ENCODE measurements at regions not wholly inside any gene's neighbourhood (a gene's known extent, or its start where the extent isn't known, plus 50 kb on each side); places are given as distances from the start of the nearest gene placed in this dataset.

- ATAC-seq: no peak
- no peak for DNase-seq
- no peaks in the 10 kb centered on the region for H3K4me1 Mint-ChIP-seq
- H3K27ac Mint-ChIP-seq: no peak overlapping the region
- H3K27me3 Mint-ChIP-seq: no peaks in the 10 kb centered on the region
- no peaks in the 10 kb centered on the region for H3K9me3 Mint-ChIP-seq (ENCODE audit: low read depth)
- CTCF ChIA-PET: no interaction called here
- no peak overlapping the region for H3K4me3 Mint-ChIP-seq
- H3K36me3 Mint-ChIP-seq (ENCODE audit: low read depth): no peaks in the 10 kb centered on the region
- intact Hi-C loops (cut with DNase I, micrococcal nuclease): no loop called here
- POLR2A ChIA-PET: no interaction called here
Measured at GRCh38 chrX:112577146-112577545, 102.6 kb downstream of the LHFPL1 start.

GRCh38 chrX:112571388-112571787, 108.3 kb downstream of the LHFPL1 start:
- Mint-ChIP-seq H3K9me3 (ENCODE audit: low read depth) (peaks cover under 1% of the 10 kb centered on the region), H3K4me1 (no peaks in the 10 kb centered on the region), H3K36me3 (ENCODE audit: low read depth) (no peaks in the 10 kb centered on the region), H3K27ac (no peak overlapping the region), H3K27me3 (no peaks in the 10 kb centered on the region), H3K4me3 (no peak overlapping the region)
- DNase-seq (no peak), ATAC-seq (no peak)
- intact Hi-C loops (cut with DNase I, micrococcal nuclease): no loop called here
- POLR2A ChIA-PET: no interaction called here
- CTCF ChIA-PET: no interaction called here

GRCh38 chrX:112555831-112556230, 123.9 kb downstream of the LHFPL1 start:
- Mint-ChIP-seq H3K4me3 (no peak overlapping the region), H3K4me1 (no peaks in the 10 kb centered on the region), H3K9me3 (ENCODE audit: low read depth) (no peaks in the 10 kb centered on the region), H3K27ac (no peak overlapping the region), H3K27me3 (peaks cover 3% of the 10 kb centered on the region), H3K36me3 (ENCODE audit: low read depth) (no peaks in the 10 kb centered on the region)
- POLR2A ChIA-PET: no interaction called here
- CTCF ChIA-PET: no interaction called here
- DNase-seq: no peak
- intact Hi-C loops (cut with DNase I, micrococcal nuclease): no loop called here
- ATAC-seq: no peak

DNA sequence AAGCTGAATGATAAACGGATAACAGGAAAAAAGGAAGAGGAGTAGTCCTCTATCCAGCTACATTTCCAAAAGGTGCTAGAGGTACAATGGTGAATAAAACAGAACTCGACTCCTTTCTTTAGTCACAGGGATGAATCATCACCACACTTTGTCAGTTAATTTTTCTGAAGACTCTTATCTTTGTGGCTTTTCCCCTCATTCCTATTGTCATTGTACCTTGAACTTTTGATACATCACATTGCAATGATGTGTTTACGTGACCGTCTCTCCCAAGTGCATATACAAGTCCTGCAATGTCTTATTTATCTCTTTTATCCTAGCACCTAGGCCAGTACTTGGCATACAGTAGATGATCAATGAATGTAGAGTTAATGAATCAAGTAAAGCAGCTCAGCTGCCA, 134.7 kb downstream of the LHFPL1 start:
- no peak overlapping the region for H3K27ac Mint-ChIP-seq
- ATAC-seq (no peak), DNase-seq (no peak)
- ChIA-PET POLR2A (no interaction called here), CTCF (interaction anchor here (0.5 kb wide), 1 partner anchor 251 kb away, joined by 4 read pairs; no protein-coding TSS in a partner anchor)
- H3K4me1 Mint-ChIP-seq: no peaks in the 10 kb centered on the region
- no peaks in the 10 kb centered on the region for H3K9me3 Mint-ChIP-seq (ENCODE audit: low read depth)
- H3K27me3 Mint-ChIP-seq: no peaks in the 10 kb centered on the region
- H3K36me3 Mint-ChIP-seq (ENCODE audit: low read depth): no peaks in the 10 kb centered on the region
- H3K4me3 Mint-ChIP-seq: no peak overlapping the region
- intact Hi-C loops (cut with DNase I, micrococcal nuclease): no loop called here

DNA sequence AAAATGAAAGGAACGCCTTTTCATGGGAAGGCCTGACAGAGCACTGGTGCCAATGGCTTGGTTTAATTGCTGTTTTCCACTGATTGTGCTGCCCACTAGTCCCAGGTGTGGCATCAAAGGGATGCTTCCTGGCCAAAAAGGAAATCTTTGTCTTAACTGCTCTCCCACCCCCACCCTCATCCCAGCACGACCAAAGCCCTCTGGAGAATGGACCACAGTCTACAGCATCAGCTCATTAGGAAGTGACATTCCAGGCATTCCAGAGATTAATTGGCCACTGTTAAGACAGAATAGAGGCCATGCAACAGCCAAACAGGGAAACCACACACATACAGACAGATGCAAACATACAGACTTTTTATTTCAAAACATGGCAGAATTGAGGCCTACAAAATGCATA, 143.2 kb downstream of the LHFPL1 start:
- CTCF ChIA-PET: interaction anchor here (0.7 kb wide), 1 partner anchor 643 kb away, joined by 4 read pairs; no protein-coding TSS in a partner anchor
- Mint-ChIP-seq H3K4me1 (no peaks in the 10 kb centered on the region), H3K27ac (no peak overlapping the region), H3K27me3 (no peaks in the 10 kb centered on the region), H3K36me3 (ENCODE audit: low read depth) (no peaks in the 10 kb centered on the region), H3K4me3 (no peak overlapping the region), H3K9me3 (ENCODE audit: low read depth) (no peaks in the 10 kb centered on the region)
- POLR2A ChIA-PET: no interaction called here
- DNase-seq: no peak
- ATAC-seq: no peak
- intact Hi-C loops (cut with DNase I, micrococcal nuclease): no loop called here

GRCh38 chrX:112527903-112528302, 151.8 kb downstream of the LHFPL1 start:
- ChIA-PET CTCF (no interaction called here), POLR2A (no interaction called here)
- Mint-ChIP-seq H3K4me3 (no peak overlapping the region), H3K9me3 (ENCODE audit: low read depth) (no peaks in the 10 kb centered on the region), H3K27me3 (no peaks in the 10 kb centered on the region), H3K36me3 (ENCODE audit: low read depth) (no peaks in the 10 kb centered on the region), H3K27ac (no peak overlapping the region), H3K4me1 (no peaks in the 10 kb centered on the region)
- ATAC-seq (no peak), DNase-seq (no peak)
- intact Hi-C loops (cut with DNase I, micrococcal nuclease): no loop called here

- ChIA-PET CTCF (no interaction called here), POLR2A (no interaction called here)
- H3K9me3 Mint-ChIP-seq (ENCODE audit: low read depth): no peaks in the 10 kb centered on the region
- H3K27ac Mint-ChIP-seq: no peak overlapping the region
- no peaks in the 10 kb centered on the region for H3K36me3 Mint-ChIP-seq (ENCODE audit: low read depth)
- intact Hi-C loops (cut with DNase I, micrococcal nuclease): no loop called here
- ATAC-seq (no peak), DNase-seq (no peak)
- H3K27me3 Mint-ChIP-seq: no peaks in the 10 kb centered on the region
- H3K4me3 Mint-ChIP-seq: no peak overlapping the region
- no peaks in the 10 kb centered on the region for H3K4me1 Mint-ChIP-seq
Measured at GRCh38 chrX:112521676-112522075, 158.1 kb downstream of the LHFPL1 start.

- no peak overlapping the region for H3K4me3 Mint-ChIP-seq
- peaks cover under 1% of the 10 kb centered on the region for H3K9me3 Mint-ChIP-seq (ENCODE audit: low read depth)
- ChIA-PET CTCF (no interaction called here), POLR2A (no interaction called here)
- H3K27me3 Mint-ChIP-seq: no peaks in the 10 kb centered on the region
- H3K27ac Mint-ChIP-seq: no peak overlapping the region
- DNase-seq (no peak), ATAC-seq (no peak)
- H3K36me3 Mint-ChIP-seq (ENCODE audit: low read depth): no peaks in the 10 kb centered on the region
- intact Hi-C loops (cut with DNase I, micrococcal nuclease): no loop called here
- no peaks in the 10 kb centered on the region for H3K4me1 Mint-ChIP-seq
Measured at GRCh38 chrX:112520124-112520523, 159.6 kb downstream of the LHFPL1 start.

GRCh38 chrX:112513154-112513553, 166.6 kb downstream of the LHFPL1 start:
- ChIA-PET POLR2A (no interaction called here), CTCF (no interaction called here)
- no peak for ATAC-seq
- intact Hi-C loops (cut with DNase I, micrococcal nuclease): no loop called here
- no peak overlapping the region for H3K4me3 Mint-ChIP-seq
- no peaks in the 10 kb centered on the region for H3K36me3 Mint-ChIP-seq (ENCODE audit: low read depth)
- H3K27me3 Mint-ChIP-seq: no peaks in the 10 kb centered on the region
- no peak for DNase-seq
- H3K4me1 Mint-ChIP-seq: no peaks in the 10 kb centered on the region
- peaks cover 13% of the 10 kb centered on the region for H3K9me3 Mint-ChIP-seq (ENCODE audit: low read depth)
- no peak overlapping the region for H3K27ac Mint-ChIP-seq

- H3K36me3 Mint-ChIP-seq (ENCODE audit: low read depth): no peaks in the 10 kb centered on the region
- no peak overlapping the region for H3K27ac Mint-ChIP-seq
- no peaks in the 10 kb centered on the region for H3K4me1 Mint-ChIP-seq
- H3K9me3 Mint-ChIP-seq (ENCODE audit: low read depth): peaks cover 13% of the 10 kb centered on the region
- ChIA-PET POLR2A (no interaction called here), CTCF (no interaction called here)
- DNase-seq (no peak), ATAC-seq (no peak)
- no peaks in the 10 kb centered on the region for H3K27me3 Mint-ChIP-seq
- H3K4me3 Mint-ChIP-seq: no peak overlapping the region
- intact Hi-C loops (cut with DNase I, micrococcal nuclease): no loop called here
Measured at GRCh38 chrX:112512509-112512908, 167.2 kb downstream of the LHFPL1 start.

GRCh38 chrX:112510629-112511028, 169.1 kb downstream of the LHFPL1 start:
- CTCF ChIA-PET: no interaction called here
- intact Hi-C loops (cut with DNase I, micrococcal nuclease): no loop called here
- no peak for ATAC-seq

DNA sequence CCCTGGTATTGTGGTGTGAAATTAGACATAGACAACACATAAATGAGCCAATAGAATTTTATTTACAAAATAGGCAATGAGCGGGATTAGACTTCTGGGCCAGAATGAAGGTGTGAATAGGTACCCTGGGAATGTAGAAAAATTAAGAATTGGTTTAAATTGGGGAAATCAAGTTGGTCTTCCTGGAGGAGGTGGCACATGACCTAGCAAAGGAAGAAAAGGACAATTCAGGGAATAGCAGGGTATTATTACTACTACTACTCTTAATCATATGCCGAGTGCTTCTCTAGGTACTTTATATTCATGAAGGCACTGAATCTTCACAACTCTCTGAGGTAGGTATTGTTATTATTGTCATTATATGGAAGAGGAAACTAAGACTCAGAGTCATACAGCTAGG, 202.1 kb downstream of the LHFPL1 start:
- Mint-ChIP-seq H3K36me3 (ENCODE audit: low read depth) (no peaks in the 10 kb centered on the region), H3K27ac (no peak overlapping the region), H3K27me3 (no peaks in the 10 kb centered on the region), H3K4me1 (no peaks in the 10 kb centered on the region), H3K9me3 (ENCODE audit: low read depth) (peaks cover 4% of the 10 kb centered on the region), H3K4me3 (no peak overlapping the region)
- intact Hi-C loops (cut with DNase I, micrococcal nuclease): no loop called here
- DNase-seq (no peak), ATAC-seq (no peak)
- POLR2A ChIA-PET: no interaction called here
- CTCF ChIA-PET: no interaction called here

More at GRCh38 chrX:112510629-112511028, 169.1 kb downstream of the LHFPL1 start:
- H3K4me1 Mint-ChIP-seq: no peaks in the 10 kb centered on the region
- H3K27me3 Mint-ChIP-seq: no peaks in the 10 kb centered on the region
- no peak for DNase-seq
- H3K36me3 Mint-ChIP-seq (ENCODE audit: low read depth): no peaks in the 10 kb centered on the region
- H3K4me3 Mint-ChIP-seq: no peak overlapping the region
- H3K9me3 Mint-ChIP-seq (ENCODE audit: low read depth): peaks cover 13% of the 10 kb centered on the region
- no peak overlapping the region for H3K27ac Mint-ChIP-seq
- POLR2A ChIA-PET: no interaction called here

DNA sequence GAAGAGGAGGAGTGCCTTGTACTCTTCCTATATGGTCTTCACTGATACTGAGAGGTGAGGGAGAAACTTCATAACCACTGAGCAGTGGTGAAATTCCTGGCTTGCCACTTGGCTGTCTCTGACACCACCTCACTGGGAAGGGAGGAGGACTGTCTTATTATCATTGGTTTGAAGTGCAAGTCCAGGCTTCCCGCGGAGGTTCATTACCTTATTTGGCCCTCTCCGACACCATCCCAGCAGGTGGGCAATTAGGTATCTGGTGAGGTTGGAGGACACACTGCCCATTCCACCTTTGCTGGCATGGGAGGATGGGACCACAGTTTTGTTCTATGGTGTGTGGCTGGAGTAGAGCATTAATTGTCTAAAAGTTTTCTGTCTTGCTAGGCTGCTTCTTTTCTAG, 206.1 kb downstream of the LHFPL1 start:
- H3K4me3 Mint-ChIP-seq: no peak overlapping the region
- no peak for DNase-seq
- intact Hi-C loops (cut with DNase I, micrococcal nuclease): no loop called here
- no peak for ATAC-seq
- no peaks in the 10 kb centered on the region for H3K4me1 Mint-ChIP-seq
- POLR2A ChIA-PET: no interaction called here
- CTCF ChIA-PET: no interaction called here
- H3K27me3 Mint-ChIP-seq: no peaks in the 10 kb centered on the region
- H3K9me3 Mint-ChIP-seq (ENCODE audit: low read depth): no peaks in the 10 kb centered on the region
- H3K36me3 Mint-ChIP-seq (ENCODE audit: low read depth): no peaks in the 10 kb centered on the region
- H3K27ac Mint-ChIP-seq: no peak overlapping the region
